HCT116 (cell line): ENCODE measurements at regions not wholly inside any gene's neighbourhood (a gene's known extent, or its start where the extent isn't known, plus 50 kb on each side); places are given as distances from the start of the nearest gene placed in this dataset.

Experiments used
- ATAC-seq: fragments of 200-7000 bp; cut with Tn5 transposase; 2 replicates; pipeline ENCODE4 v1.9.1; 2020; ENCODE audit warnings: mild to moderate bottlenecking, moderate library complexity
- BruUV-seq: library from RNA; stranded (reverse); fragments of 400-500 nt; replicated peaks from 2 replicates; lab custom pipeline; 2021; lab: Mats Ljungman, UMichigan
- CTCF ChIA-PET: fragments of 300-600 bp; sonication (Branson Sonifier 250); formaldehyde crosslinking; loops from one replicate; lab custom pipeline; 2021; ENCODE audit warnings: antibody characterized with exemption; lab: Charles Lee
- POLR2A ChIA-PET: fragments of 300-600, 350-600 bp; sonication (Branson Sonifier 250); formaldehyde crosslinking; loops from one replicate; lab custom pipeline; 2021; ENCODE audit warnings: antibody characterized with exemption; lab: Charles Lee
- RAD21 ChIA-PET, 2 experiments: fragments of 300-600 bp; sonication (Branson Sonifier 250); formaldehyde crosslinking; loops; one replicate each; lab custom pipeline; 2023; ENCODE audit warnings: low total read pairs in 2 of 2; ENCODE audit not compliant: uncharacterized antibody in 2 of 2, unreplicated experiment in 2 of 2, low non-redundant PET in 1 of 2; lab: Charles Lee
- DNase-seq: peaks from one replicate; pipeline ENCODE4 v3.0.0-alpha.2; 2010; ENCODE audit warnings: low read depth, low spot score
- H2AFZ ChIP-seq: fragments of 200-600 bp; shearing (Covaris generic), sonication (generic); 2 replicates; pipeline ENCODE4 v1.6.1; 2017; ENCODE audit warnings: low read depth, mixed run types, mixed read lengths, antibody characterized with exemption, low read length; ENCODE audit not compliant: poor library complexity, severe bottlenecking
- H3K27ac ChIP-seq: 2 replicates; pipeline ENCODE4 v1.5.1; 2012; ENCODE audit warnings: low read depth, low read length
- H3K27me3 ChIP-seq: fragments of 200-600 bp; sonication (generic); 2 replicates; pipeline ENCODE4 v1.6.1; 2016; ENCODE audit warnings: mixed run types, low read length, mixed read lengths; ENCODE audit not compliant: insufficient read depth
- H3K36me3 ChIP-seq, 2 experiments: fragments of 200-500 bp in 1 of 2; fragments of 200-600 bp in 1 of 2; sonication (Bioruptor generic) in 1 of 2; sonication (generic) in 1 of 2; 2 replicates each; pipeline versions ENCODE4 v1.5.1 to v1.6.1; 2014 to 2016; ENCODE audit warnings: low read length in 2 of 2, inconsistent platforms in 1 of 2, mixed read lengths in 1 of 2, mixed run types in 1 of 2; ENCODE audit not compliant: insufficient read depth in 2 of 2, control insufficient read depth in 1 of 2
- H3K4me1 ChIP-seq, 2 experiments: fragments of 200-600 bp in 1 of 2; sonication (generic) in 1 of 2; 2 replicates each; pipeline versions ENCODE4 v1.5.1 to v1.6.1; 2012 to 2017; ENCODE audit warnings: low read length in 2 of 2, inconsistent platforms in 1 of 2, mild to moderate bottlenecking in 1 of 2, mixed read lengths in 1 of 2, mixed run types in 1 of 2, moderate library complexity in 1 of 2; ENCODE audit not compliant: insufficient read depth in 2 of 2, control insufficient read depth in 1 of 2
- H3K4me2 ChIP-seq: fragments of 200-600 bp; sonication (generic); 2 replicates; pipeline ENCODE4 v1.6.1; 2017; ENCODE audit warnings: mixed run types, low read length, mixed read lengths
- H3K4me3 ChIP-seq, 2 experiments: fragments of 200-600 bp in 1 of 2; sonication (generic) in 1 of 2; replicated peaks in 1 of 2; 2 replicates each; pipeline ENCODE4 v1.5.1; 2011 to 2016; ENCODE audit warnings: low read length in 2 of 2, control low read depth in 1 of 2, low read depth in 1 of 2, mild to moderate bottlenecking in 1 of 2, mixed read lengths in 1 of 2, mixed run types in 1 of 2
- H3K79me2 ChIP-seq: fragments of 200-600 bp; sonication (generic); 2 replicates; pipeline ENCODE4 v1.6.1; 2017; ENCODE audit warnings: mild to moderate bottlenecking, mixed run types, low read length, moderate library complexity, mixed read lengths; ENCODE audit not compliant: insufficient read depth
- H3K9ac ChIP-seq: fragments of 200-600 bp; sonication (generic); 2 replicates; pipeline ENCODE4 v1.6.1; 2016; ENCODE audit warnings: low read length, mixed read lengths
- H3K9me2 ChIP-seq: fragments of 200-600 bp; sonication (generic), shearing (Covaris generic); 2 replicates; pipeline ENCODE4 v1.6.1; 2017; ENCODE audit warnings: mixed run types, mild to moderate bottlenecking, moderate library complexity; ENCODE audit not compliant: insufficient read depth
- H3K9me3 ChIP-seq, 2 experiments: fragments of 200-500 bp in 1 of 2; fragments of 200-600 bp in 1 of 2; sonication (Bioruptor generic) in 1 of 2; sonication (generic) in 1 of 2; 2 replicates each; pipeline ENCODE4 v1.6.1; 2014 to 2017; ENCODE audit warnings: low read length in 2 of 2, mixed read lengths in 2 of 2, inconsistent platforms in 1 of 2, low read depth in 1 of 2, mild to moderate bottlenecking in 1 of 2, mixed run types in 1 of 2, moderate library complexity in 1 of 2; ENCODE audit not compliant: control insufficient read depth in 1 of 2, insufficient read depth in 1 of 2
- H4K20me1 ChIP-seq: fragments of 200-600 bp; sonication (generic), shearing (Covaris generic); 2 replicates; pipeline ENCODE4 v1.6.1; 2017; ENCODE audit warnings: mixed run types, mild to moderate bottlenecking, moderate library complexity; ENCODE audit not compliant: insufficient read depth
- ATF3 ChIP-seq: IDR thresholded peaks from 2 replicates; pipeline ENCODE4 v1.6.1; 2012
- CTCF ChIP-seq, 3 experiments: fragments of 200-600 bp in 1 of 3; sonication (generic) in 1 of 3; IDR thresholded peaks in 2 of 3; conservative IDR thresholded peaks in 1 of 3; 2 replicates each; pipeline ENCODE4 v1.5.1; 2012 to 2017; ENCODE audit warnings: low read depth in 2 of 3, low read length in 2 of 3, antibody characterized with exemption in 1 of 3, borderline replicate concordance in 1 of 3, control low read depth in 1 of 3, mild to moderate bottlenecking in 1 of 3, mixed read lengths in 1 of 3, mixed run types in 1 of 3, moderate library complexity in 1 of 3; ENCODE audit not compliant: insufficient read depth in 1 of 3
- FOSL1 ChIP-seq: IDR thresholded peaks from 2 replicates; pipeline ENCODE4 v1.6.1; 2012; ENCODE audit warnings: low read depth
- RAD21 ChIP-seq: IDR thresholded peaks from 2 replicates; pipeline ENCODE4 v1.6.1; 2012; ENCODE audit warnings: low read depth, mild to moderate bottlenecking
- REST ChIP-seq: IDR thresholded peaks from 2 replicates; pipeline ENCODE4 v1.6.1; 2012; ENCODE audit warnings: low read depth
- intact Hi-C: fragments of 100-400 bp; cut with micrococcal nuclease; formaldehyde crosslinking; loops from 2 replicates; pipeline ENCODE4 v1.10.0; 2022

GRCh38 chr13:68810660-68811059 lies 1297.0 kb upstream of the ATXN8OS start:
- no peak overlapping the region for H3K27ac ChIP-seq
- RAD21 ChIA-PET, result interaction anchor here in 1 of 2 experiments (0.5 kb wide), 1 partner anchor 697 kb away, joined by 3 read pairs; no protein-coding TSS in a partner anchor
- H3K9ac ChIP-seq, result no peak overlapping the region
- H3K4me3 ChIP-seq, result no peak overlapping the region
- no peak overlapping the region for H3K4me2 ChIP-seq
- DNase-seq, result no peak
- BruUV-seq, result no TSS peak
- TF ChIP-seq FOSL1, result no peak
- no peak for TF ChIP-seq ATF3
- TF ChIP-seq RAD21, result peak; percentile 28; the same call in 1 of the 2 replicates
- TF ChIP-seq REST, result no peak
- TF ChIP-seq CTCF (IDR thresholded peaks at IDR 0.05 in 2 of 3, conservative IDR thresholded peaks at IDR 0.05 in 1 of 3; ENCODE audit: borderline replicate concordance in 1 of 3, insufficient read depth in 1 of 3, low read depth in 2 of 3, low read length in 2 of 3), result peak in 1 of 3 experiments; percentile 33; a peak in 1 of 6 replicates
- TF ChIP-seq, all 23 proteins: peak for 2
- ATAC-seq, result peak; percentile 60; the same call in 1 of the 2 replicates
- Histone ChIP-seq H3K27me3 (no peaks in the 10 kb centered on the region), H3K9me3 (no peaks in the 10 kb centered on the region), H3K9me2 (no peaks in the 10 kb centered on the region), H3K4me1 (no peaks in the 10 kb centered on the region), H4K20me1 (no peaks in the 10 kb centered on the region), H3K36me3 (no peaks in the 10 kb centered on the region), H3K79me2 (no peaks in the 10 kb centered on the region), H2AFZ (no peak overlapping the region)
- POLR2A ChIA-PET, result no interaction called here
- CTCF ChIA-PET, result interaction anchor here (0.9 to 1.0 kb wide), 2 partner anchors 116 to 714 kb away, joined by 3 to 10 read pairs; no protein-coding TSS in a partner anchor
- intact Hi-C loops, result no loop called here
